RPMI7951 (cell line): ENCODE measurements at regions not wholly inside any gene's neighbourhood (a gene's known extent, or its start where the extent isn't known, plus 50 kb on each side); places are given as distances from the start of the nearest gene placed in this dataset.

Experiments
- DNase-seq: peaks from one replicate; pipeline ENCODE4 v3.0.0-alpha.2; 2012; ENCODE audit warnings: low read depth

- no peak for DNase-seq
Observed at GRCh38 chr6:105966481-105966880, 119.7 kb upstream of the PRDM1 start.

DNA sequence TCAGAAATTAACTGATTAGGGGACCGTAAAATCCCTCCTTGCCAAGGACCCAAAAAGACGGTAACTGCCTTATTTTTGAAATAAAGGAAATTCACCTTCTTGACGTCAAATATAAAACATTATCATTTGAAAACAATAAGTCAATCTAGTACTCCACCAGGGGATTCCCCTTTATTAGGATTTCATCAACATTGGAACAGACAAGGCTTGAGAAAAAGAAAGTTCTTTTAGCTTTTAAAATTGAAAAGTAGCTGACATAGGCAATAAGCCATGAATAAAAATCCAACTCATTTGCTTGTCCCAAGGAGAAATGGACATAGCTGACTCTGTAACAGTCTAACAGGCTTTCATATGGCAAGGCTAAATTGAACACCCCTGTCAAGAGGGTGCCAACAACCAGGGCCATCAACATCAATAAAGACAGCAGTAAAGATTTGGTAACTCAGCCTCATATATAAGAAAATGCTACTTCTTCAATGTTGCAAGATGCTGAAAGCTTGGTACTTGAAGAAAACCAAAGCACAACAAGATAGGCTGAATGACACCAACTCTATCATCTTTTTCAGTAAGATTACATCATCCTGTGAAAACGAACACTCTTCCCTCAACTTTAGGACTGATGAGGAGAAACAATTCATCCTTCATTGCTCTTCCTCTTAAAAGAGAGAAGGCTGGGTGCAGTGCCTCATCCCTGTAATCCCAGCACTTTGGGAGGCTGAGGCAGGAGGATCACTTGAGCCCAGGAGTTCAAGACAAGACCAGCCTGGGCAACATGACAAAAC is 121.0 kb upstream of the PRDM1 start:
- DNase-seq: no peak

GRCh38 chr6:105954148-105954547 is 132.0 kb upstream of the PRDM1 start:
- DNase-seq: peak; percentile 24

GRCh38 chr6:105952772-105953690 is 133.1 kb upstream of the PRDM1 start:
- DNase-seq: no peak

DNA sequence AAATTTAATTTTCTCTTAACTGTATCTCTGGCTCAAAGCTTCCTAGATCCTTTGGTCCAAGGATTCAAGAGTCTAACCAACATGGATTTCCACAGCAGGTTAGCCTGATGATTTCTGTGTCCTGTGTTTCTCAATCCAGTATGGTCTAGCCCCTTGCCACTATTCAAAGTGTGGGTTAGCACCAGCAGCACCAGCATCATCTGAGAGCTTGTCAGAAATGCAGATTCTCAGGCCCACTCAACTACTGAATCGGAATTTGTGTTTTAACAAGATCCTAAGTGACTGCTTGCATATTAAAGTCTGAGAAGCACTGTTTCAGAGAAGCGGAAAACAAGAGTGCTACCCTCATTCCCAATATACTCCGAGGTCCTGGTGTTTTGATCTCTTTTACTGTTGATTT is 133.8 kb upstream of the PRDM1 start:
- DNase-seq: no peak

GRCh38 chr6:105951322-105951721 is 134.8 kb upstream of the PRDM1 start:
- DNase-seq: no peak

DNA sequence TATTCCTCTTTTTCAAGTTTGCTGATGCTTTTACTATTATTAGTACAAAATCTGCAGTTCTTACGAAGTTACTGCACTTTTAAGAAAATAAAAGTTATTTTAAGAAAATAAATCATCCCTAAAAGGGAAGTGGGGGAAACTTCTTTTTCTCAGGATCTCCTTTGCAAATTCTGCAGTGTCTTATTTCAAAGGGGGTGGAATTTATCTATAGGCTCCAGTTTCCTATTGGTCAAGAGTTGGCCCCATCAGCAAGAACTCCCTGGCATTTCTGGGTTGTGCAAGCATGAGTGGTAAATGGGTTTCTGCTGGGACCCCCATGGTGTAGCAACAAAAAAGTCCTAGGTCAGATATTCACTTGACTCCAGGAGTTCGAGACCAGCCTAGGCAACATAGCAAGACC is 136.3 kb upstream of the PRDM1 start:
- no peak for DNase-seq

- no peak for DNase-seq
Observed at GRCh38 chr6:105943514-105943913, 142.6 kb upstream of the PRDM1 start.

DNA sequence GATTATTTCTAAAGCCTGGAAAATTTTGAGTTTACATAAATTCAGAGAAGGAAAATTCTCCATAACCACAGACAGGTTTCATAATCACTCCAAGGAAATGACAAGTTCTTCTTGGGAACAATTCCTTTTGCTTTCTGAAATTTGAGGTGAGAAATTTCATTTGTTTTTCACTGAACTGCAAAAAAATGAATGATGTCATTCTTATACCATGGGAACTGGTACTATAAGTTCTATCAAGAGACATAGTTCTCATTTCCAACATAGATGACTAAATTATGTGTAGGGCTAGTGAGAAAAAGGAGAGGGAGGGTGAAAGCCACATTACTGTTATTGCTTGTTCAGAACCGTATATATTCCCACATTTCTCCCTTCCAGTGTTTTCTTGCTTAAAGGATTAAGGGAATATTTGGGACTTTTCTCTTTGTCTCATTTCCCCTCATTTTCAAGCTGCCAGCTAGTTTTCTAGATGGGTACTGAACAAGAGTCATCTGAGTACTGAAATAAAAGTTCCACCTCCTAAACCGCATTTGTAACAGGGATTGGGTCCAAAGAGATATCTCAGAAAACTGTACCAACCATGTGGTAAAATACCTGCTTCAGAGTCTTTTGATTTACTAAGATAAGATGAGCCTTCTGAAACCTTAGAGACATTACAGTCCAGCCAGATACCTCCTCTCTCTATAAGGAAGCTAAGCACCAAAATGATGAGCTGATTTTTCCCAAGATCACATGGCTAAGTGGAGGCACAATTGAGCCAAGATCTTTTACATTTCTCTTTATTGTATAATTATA is 144.3 kb upstream of the PRDM1 start:
- no peak for DNase-seq

GRCh38 chr6:105940990-105941389 is 145.1 kb upstream of the PRDM1 start:
- DNase-seq: no peak

DNA sequence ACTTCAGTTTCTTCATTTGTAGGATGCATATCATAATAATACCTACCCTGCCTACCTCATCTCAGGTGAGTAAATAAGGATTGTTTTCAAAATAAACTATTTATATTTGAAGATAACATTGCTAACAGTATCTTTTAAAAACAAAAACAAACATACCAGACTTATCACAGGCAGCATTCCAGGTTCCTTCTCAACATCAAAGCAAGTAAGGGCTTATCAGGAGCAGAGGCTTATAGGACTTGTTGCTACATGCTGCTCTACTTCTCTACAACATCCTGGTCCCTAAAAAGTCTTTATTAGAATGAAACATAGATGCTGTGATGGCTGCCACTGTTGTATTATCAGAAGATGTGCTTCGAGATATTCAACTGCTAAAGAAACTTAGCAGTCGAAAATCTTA is 149.2 kb upstream of the PRDM1 start:
- DNase-seq: no peak

DNA sequence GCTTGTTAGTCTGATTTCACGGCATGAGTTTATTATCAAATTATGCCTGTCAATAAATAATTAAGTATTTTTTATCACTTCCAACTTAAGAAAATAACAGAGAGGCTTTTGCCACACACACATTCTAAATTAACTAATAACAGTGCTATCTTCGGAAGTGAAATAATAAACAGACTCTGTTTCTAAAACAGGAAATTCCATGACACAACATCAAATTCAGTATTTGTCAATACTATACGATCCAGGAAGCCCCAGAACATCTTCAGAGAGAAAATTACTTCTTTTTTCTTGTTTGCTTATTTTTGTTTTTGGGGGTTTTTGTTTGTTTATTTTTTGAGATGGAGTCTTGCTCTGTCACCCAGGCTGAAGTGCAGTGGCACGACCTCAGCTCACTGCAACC is 150.7 kb upstream of the PRDM1 start:
- DNase-seq: no peak

DNA sequence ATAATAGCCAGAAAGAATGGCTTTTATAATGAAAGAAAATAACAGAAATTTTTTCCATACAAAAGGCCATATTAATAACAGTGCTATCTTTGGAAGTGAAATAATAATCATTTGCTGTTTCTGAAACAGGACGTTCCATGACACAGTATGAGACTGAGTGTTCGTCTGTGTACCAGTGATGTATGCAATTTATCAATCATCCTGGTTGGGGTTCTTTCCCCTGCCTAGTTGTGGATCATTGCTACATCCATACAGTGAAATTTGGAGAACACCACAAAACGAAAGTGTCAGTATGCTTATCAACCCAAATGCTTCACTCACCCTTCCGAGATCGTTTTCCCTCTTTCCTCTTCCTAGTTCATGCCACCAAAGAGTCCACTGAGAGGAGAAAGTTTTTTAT is 151.4 kb upstream of the PRDM1 start:
- DNase-seq: peak; percentile 20

DNA sequence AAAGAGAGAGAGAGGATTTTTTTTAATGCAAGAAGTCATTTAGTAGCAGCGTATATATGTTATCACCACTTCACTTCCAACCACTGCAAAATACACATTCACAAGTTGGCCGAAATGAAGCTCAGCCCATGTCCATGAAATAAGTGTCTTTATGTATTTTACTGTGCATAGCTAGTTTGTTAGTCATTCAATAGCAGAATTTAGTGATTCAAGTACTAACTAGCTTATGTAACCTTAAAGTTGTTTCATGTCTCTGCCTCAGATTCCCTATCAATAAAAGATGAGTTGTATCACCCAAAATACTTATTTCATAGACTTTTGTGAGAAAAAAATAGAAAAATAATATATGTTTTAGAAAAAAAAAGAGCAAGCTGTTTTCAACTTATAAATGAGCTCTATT is 153.7 kb upstream of the PRDM1 start:
- peak; percentile 14 for DNase-seq

GRCh38 chr6:105929626-105930025 is 156.5 kb upstream of the PRDM1 start:
- no peak for DNase-seq

- DNase-seq: no peak
Observed at GRCh38 chr6:105926318-105926717, 159.8 kb upstream of the PRDM1 start.

GRCh38 chr6:105925706-105926105 is 160.4 kb upstream of the PRDM1 start:
- no peak for DNase-seq

- DNase-seq: peak; percentile 65
Observed at GRCh38 chr6:105921781-105922180, 164.4 kb upstream of the PRDM1 start.

DNA sequence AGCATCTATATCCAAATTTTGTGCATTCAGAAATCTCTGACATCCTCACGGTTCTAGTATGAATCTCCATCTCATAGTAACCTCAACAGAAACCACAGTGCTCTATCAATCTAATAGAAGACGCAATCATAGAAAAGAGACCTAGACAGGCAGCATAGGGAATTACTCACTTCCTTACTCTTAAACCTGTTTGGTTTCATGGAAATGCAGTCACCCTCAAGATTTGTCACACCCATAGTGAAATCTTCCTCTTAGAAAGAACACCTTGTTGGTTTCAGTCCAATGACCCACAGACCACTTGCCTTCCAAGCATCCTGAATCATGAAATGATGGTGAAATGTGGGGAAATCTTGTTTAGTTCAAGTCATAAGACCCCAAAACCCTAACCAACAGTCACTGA is 166.1 kb upstream of the PRDM1 start:
- DNase-seq: no peak

- no peak for DNase-seq
Observed at GRCh38 chr6:105917038-105917695, 169.0 kb upstream of the PRDM1 start.

DNA sequence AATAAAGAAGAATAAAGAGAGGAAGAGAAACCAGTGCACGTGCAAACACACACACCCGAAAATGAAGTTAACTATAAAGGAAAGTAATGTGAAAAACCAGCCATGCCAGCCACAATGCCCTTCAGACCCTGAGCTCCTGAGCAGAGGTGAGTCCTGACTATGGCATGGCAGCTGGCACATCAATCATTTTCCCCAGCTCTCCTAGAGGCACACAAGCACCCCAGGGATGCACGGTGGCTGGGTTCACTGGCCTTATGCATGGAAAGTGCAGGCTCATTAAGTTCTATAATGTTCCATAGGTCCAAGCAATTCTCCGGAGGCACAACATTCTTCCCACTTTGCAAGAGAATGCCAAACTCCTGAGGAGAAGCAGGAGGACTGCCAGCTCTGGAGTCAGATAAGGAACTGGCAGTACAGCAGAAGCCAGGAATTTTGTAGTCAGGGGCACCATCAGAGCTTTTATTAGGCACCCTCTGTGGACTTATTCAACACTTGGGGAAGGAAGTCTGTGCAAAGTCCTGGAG is 175.0 kb upstream of the PRDM1 start:
- DNase-seq: no peak
